GM19043 (cell line): ENCODE measurements at regions not wholly inside any gene's neighbourhood (a gene's known extent, or its start where the extent isn't known, plus 50 kb on each side); places are given as distances from the start of the nearest gene placed in this dataset.
"Not testable (repeated sequence)": the region's sequence is repeated elsewhere in the genome, so short reads cannot be mapped to it uniquely, and the experiment has no call there.

Source experiments
- ATAC-seq: cut with Tn5 transposase; IDR thresholded peaks from one replicate; pipeline ENCODE4 v1.9.1; 2021; ENCODE audit warnings: low read depth; ENCODE audit not compliant: unreplicated experiment

- ATAC-seq: no peak
These were observed 83.2 kb upstream of the BRD7 start for GRCh38 chr16:50451951-50452508.

GRCh38 chr16:50450957-50451356 lies 82.2 kb upstream of the BRD7 start:
- no peak for ATAC-seq

- ATAC-seq: no peak
These were observed 81.0 kb upstream of the BRD7 start for GRCh38 chr16:50449800-50450199.

- ATAC-seq: no peak
These were observed 80.2 kb upstream of the BRD7 start for GRCh38 chr16:50448981-50449380.

- no peak for ATAC-seq
These were observed 79.7 kb upstream of the BRD7 start for GRCh38 chr16:50448522-50448921.

- ATAC-seq: not testable (repeated sequence)
These were observed 78.6 kb upstream of the BRD7 start for GRCh38 chr16:50447386-50447785.

GRCh38 chr16:50446861-50447260 lies 78.1 kb upstream of the BRD7 start:
- ATAC-seq: no peak

GRCh38 chr16:50445621-50446555 lies 77.1 kb upstream of the BRD7 start:
- no peak for ATAC-seq

- no peak for ATAC-seq
These were observed 75.7 kb upstream of the BRD7 start for GRCh38 chr16:50444526-50444925.

GRCh38 chr16:50442221-50442620 lies 73.4 kb upstream of the BRD7 start:
- ATAC-seq: no peak

GRCh38 chr16:50441486-50442157 lies 72.8 kb upstream of the BRD7 start:
- no peak for ATAC-seq

- no peak for ATAC-seq
These were observed 72.2 kb upstream of the BRD7 start for GRCh38 chr16:50440991-50441390.

- ATAC-seq: no peak
These were observed 71.7 kb upstream of the BRD7 start for GRCh38 chr16:50440531-50440930.

GRCh38 chr16:50437769-50438437 lies 69.1 kb upstream of the BRD7 start:
- ATAC-seq: no peak

- no peak for ATAC-seq
These were observed 67.5 kb upstream of the BRD7 start for GRCh38 chr16:50436271-50436670.

GRCh38 chr16:50434872-50435478 lies 66.2 kb upstream of the BRD7 start:
- no peak for ATAC-seq

- no peak for ATAC-seq
These were observed 61.3 kb upstream of the BRD7 start for GRCh38 chr16:50430076-50430475.

GRCh38 chr16:50428742-50429141 lies 60.0 kb upstream of the BRD7 start:
- no peak for ATAC-seq

- no peak for ATAC-seq
These were observed 59.3 kb upstream of the BRD7 start for GRCh38 chr16:50428116-50428515.

- ATAC-seq: no peak
These were observed 58.3 kb upstream of the BRD7 start for GRCh38 chr16:50427107-50427506.

GRCh38 chr16:50425648-50426047 lies 56.9 kb upstream of the BRD7 start:
- ATAC-seq: no peak
